Gastroesophageal sphincter (tissue), 4 donors: ENCODE measurements at regions not wholly inside any gene's neighbourhood (a gene's known extent, or its start where the extent isn't known, plus 50 kb on each side); places are given as distances from the start of the nearest gene placed in this dataset.

ENCODE experiments used
- ATAC-seq: fragments of 150-250 bp; one replicate; pipeline ENCODE4 v1.9.1; 2016; ENCODE audit warnings: mild to moderate bottlenecking, moderate library complexity
- H3K27ac ChIP-seq, 4 donors: fragments of 200-600 bp; sonication (generic) in 3 of 4; 1 replicate in 3 of 4; 2 replicates in 1 of 4; pipeline ENCODE4 v1.5.1; 2016 to 2019
- H3K27me3 ChIP-seq: fragments of 200-600 bp; sonication (generic); one replicate; pipeline ENCODE4 v1.5.1; 2019
- H3K36me3 ChIP-seq, 2 donors: fragments of 200-600 bp; sonication (generic); one replicate each; pipeline ENCODE4 v1.5.1; 2019; ENCODE audit warnings: control low read depth in 1 of 2
- H3K4me1 ChIP-seq, 3 donors: fragments of 200-600 bp; sonication (generic); 1 replicate in 2 of 3; 2 replicates in 1 of 3; pipeline ENCODE4 v1.5.1; 2016 to 2019; ENCODE audit warnings: control low read depth in 2 of 3
- H3K4me3 ChIP-seq, 2 donors: fragments of 200-600 bp; sonication (generic); one replicate each; pipeline ENCODE4 v1.5.1; 2019; ENCODE audit warnings: mild to moderate bottlenecking in 1 of 2, moderate library complexity in 1 of 2
- H3K9me3 ChIP-seq, 3 donors: fragments of 200-600 bp; sonication (generic); one replicate each; pipeline ENCODE4 v1.5.1; 2017 to 2019; ENCODE audit warnings: control low read depth in 2 of 3
- EP300 ChIP-seq: sonication (generic); formaldehyde crosslinking; IDR thresholded peaks from one replicate; pipeline ENCODE4 v1.6.1; 2017; ENCODE audit warnings: antibody characterized with exemption, mild to moderate bottlenecking
- POLR2A ChIP-seq, 2 donors: fragments of 450-650 bp; IDR thresholded peaks; one replicate each; pipeline ENCODE4 v1.6.1; 2017; ENCODE audit warnings: antibody characterized with exemption in 2 of 2, mild to moderate bottlenecking in 2 of 2, moderate library complexity in 1 of 2
- POLR2AphosphoS5 ChIP-seq: sonication (generic); formaldehyde crosslinking; IDR thresholded peaks from one replicate; pipeline ENCODE4 v1.6.1; 2017; ENCODE audit warnings: antibody characterized with exemption
- WGBS, 2 donors: methylation state at CpG; one replicate each; pipeline ENCODE4 v1.1.5; 2018; ENCODE audit warnings: low coverage in 1 of 2; 5-methylcytosine and 5-hydroxymethylcytosine counted together
- TF ChIP-seq, protein P1 (sequence below), 4 experiments: fragments of 200-600 bp in 2 of 4; fragments of 450-650 bp in 2 of 4; sonication (generic) in 1 of 4; IDR thresholded peaks; one replicate each; pipeline ENCODE4 v1.5.1; 2017 to 2019; ENCODE audit warnings: antibody characterized with exemption in 4 of 4, mild to moderate bottlenecking in 2 of 4, moderate library complexity in 2 of 4

DNA sequence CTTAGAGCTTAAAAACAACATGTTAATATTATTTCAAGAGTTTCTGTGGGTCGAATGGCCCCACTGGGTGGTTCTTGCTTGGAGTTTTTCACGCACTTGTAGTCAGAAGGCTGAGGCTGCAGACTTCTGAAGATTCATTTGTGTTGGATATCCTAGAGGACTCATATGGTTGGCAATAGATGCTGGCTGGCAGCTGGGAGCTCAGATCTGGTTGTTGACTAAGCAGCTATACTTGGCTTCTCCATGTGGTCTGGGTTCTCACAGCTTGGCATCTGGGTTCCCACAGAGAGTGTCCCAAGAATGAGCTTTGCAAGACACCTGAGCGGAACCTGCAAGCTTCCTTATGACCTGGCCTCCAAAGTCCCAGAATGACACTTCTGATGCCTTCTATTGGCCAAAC, 163.9 kb upstream of the ZC3H12C start:
- WGBS, 2 donors, result 89 to 100% methylated on average over 2 to 3 of the region's 3 CpGs
- no peak overlapping the region for H3K4me3 ChIP-seq
- no peaks in the 10 kb centered on the region for H3K36me3 ChIP-seq
- TF ChIP-seq EP300 (no peak), POLR2AphosphoS5 (no peak), POLR2A (IDR thresholded peaks at IDR 0.05) (no peak)
- TF ChIP-seq, protein P1, sequence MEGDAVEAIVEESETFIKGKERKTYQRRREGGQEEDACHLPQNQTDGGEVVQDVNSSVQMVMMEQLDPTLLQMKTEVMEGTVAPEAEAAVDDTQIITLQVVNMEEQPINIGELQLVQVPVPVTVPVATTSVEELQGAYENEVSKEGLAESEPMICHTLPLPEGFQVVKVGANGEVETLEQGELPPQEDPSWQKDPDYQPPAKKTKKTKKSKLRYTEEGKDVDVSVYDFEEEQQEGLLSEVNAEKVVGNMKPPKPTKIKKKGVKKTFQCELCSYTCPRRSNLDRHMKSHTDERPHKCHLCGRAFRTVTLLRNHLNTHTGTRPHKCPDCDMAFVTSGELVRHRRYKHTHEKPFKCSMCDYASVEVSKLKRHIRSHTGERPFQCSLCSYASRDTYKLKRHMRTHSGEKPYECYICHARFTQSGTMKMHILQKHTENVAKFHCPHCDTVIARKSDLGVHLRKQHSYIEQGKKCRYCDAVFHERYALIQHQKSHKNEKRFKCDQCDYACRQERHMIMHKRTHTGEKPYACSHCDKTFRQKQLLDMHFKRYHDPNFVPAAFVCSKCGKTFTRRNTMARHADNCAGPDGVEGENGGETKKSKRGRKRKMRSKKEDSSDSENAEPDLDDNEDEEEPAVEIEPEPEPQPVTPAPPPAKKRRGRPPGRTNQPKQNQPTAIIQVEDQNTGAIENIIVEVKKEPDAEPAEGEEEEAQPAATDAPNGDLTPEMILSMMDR (IDR thresholded peaks at IDR 0.05), result no peak
- no peak for ATAC-seq
- peaks cover 0 to 12% (median 0%) of the 10 kb centered on the region in 3 donors for H3K9me3 ChIP-seq
- no peaks in the 10 kb centered on the region for H3K4me1 ChIP-seq
- no peak overlapping the region for H3K27ac ChIP-seq
- no peaks in the 10 kb centered on the region for H3K27me3 ChIP-seq

- no peak for ATAC-seq
Observed at GRCh38 chr11:109933126-109933525, 160.1 kb upstream of the ZC3H12C start.

DNA sequence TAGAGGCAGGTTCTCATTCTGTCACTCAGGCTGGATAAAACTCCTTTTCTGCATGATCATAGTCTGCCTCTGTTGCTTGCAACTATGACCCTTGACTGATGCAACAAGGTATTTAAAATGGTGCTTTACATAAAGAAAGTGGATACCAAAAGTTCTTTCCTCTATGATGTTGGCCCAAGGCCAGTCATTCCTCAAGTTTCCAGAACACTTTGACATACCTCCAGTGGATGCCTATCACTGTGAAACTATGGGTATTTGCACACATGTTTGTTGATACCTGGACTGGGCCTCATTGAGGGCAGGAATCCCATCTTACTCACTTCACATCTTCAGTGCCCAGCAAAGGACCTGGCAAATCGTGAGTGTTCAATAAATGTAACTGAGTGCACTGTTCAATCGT, 159.0 kb upstream of the ZC3H12C start:
- H3K27ac ChIP-seq, result no peak overlapping the region
- H3K36me3 ChIP-seq, result no peaks in the 10 kb centered on the region
- no peak overlapping the region for H3K4me3 ChIP-seq
- H3K27me3 ChIP-seq, result no peaks in the 10 kb centered on the region
- no peak for ATAC-seq
- 74 to 91% methylated on average over 2 of the region's 2 CpGs for WGBS, 2 donors
- TF ChIP-seq POLR2AphosphoS5 (no peak), EP300 (no peak), POLR2A (IDR thresholded peaks at IDR 0.05) (no peak)
- TF ChIP-seq, protein P1 (IDR thresholded peaks at IDR 0.05), result no peak
- H3K4me1 ChIP-seq, result no peaks in the 10 kb centered on the region
- no peaks in the 10 kb centered on the region for H3K9me3 ChIP-seq

More at GRCh38 chr11:109933126-109933525, 160.1 kb upstream of the ZC3H12C start:
- 91 to 92% methylated on average over 4 of the region's 4 CpGs for WGBS, 2 donors
- TF ChIP-seq POLR2AphosphoS5 (no peak), POLR2A (IDR thresholded peaks at IDR 0.05) (no peak), EP300 (no peak)
- TF ChIP-seq, protein P1 (IDR thresholded peaks at IDR 0.05), result no peak
- Histone ChIP-seq H3K27me3 (no peaks in the 10 kb centered on the region), H3K9me3 (no peaks in the 10 kb centered on the region), H3K36me3 (no peaks in the 10 kb centered on the region), H3K4me1 (no peaks in the 10 kb centered on the region), H3K4me3 (no peak overlapping the region), H3K27ac (no peak overlapping the region)

- no peak for ATAC-seq
- H3K4me1 ChIP-seq, result no peaks in the 10 kb centered on the region
- H3K36me3 ChIP-seq, result no peaks in the 10 kb centered on the region
- no peaks in the 10 kb centered on the region for H3K27me3 ChIP-seq
- WGBS, 2 donors, result 37 to 63% methylated on average over 1 to 2 of the region's 2 CpGs
- no peak overlapping the region for H3K4me3 ChIP-seq
- H3K9me3 ChIP-seq, result no peaks in the 10 kb centered on the region
- no peak overlapping the region for H3K27ac ChIP-seq
- no peak for TF ChIP-seq POLR2AphosphoS5
- TF ChIP-seq, protein P1 (IDR thresholded peaks at IDR 0.05), result no peak
- no peak for TF ChIP-seq POLR2A (IDR thresholded peaks at IDR 0.05)
- TF ChIP-seq EP300, result no peak
Observed at GRCh38 chr11:109936661-109937180, 156.5 kb upstream of the ZC3H12C start.

- no peak overlapping the region for H3K27ac ChIP-seq
- no peak for ATAC-seq
- no peak overlapping the region for H3K4me3 ChIP-seq
- no peaks in the 10 kb centered on the region for H3K4me1 ChIP-seq
- TF ChIP-seq, protein P1 (IDR thresholded peaks at IDR 0.05), result no peak
- TF ChIP-seq POLR2AphosphoS5 (no peak), POLR2A (IDR thresholded peaks at IDR 0.05) (no peak), EP300 (no peak)
- no peaks in the 10 kb centered on the region for H3K36me3 ChIP-seq
- H3K27me3 ChIP-seq, result no peaks in the 10 kb centered on the region
- no peaks in the 10 kb centered on the region for H3K9me3 ChIP-seq
Observed at GRCh38 chr11:109937968-109938367, 155.2 kb upstream of the ZC3H12C start.
